GM21528 (cell line): ENCODE measurements at regions not wholly inside any gene's neighbourhood (a gene's known extent, or its start where the extent isn't known, plus 50 kb on each side); places are given as distances from the start of the nearest gene placed in this dataset.
"Not testable (repeated sequence)": the region's sequence is repeated elsewhere in the genome, so short reads cannot be mapped to it uniquely, and the experiment has no call there.

ENCODE experiments used
- ATAC-seq: cut with Tn5 transposase; IDR thresholded peaks from one replicate; pipeline ENCODE4 v1.9.1; 2021; ENCODE audit warnings: mild to moderate bottlenecking, moderate library complexity; ENCODE audit not compliant: unreplicated experiment, low FRiP score

- ATAC-seq, result no peak
Measured at GRCh38 chr1:182263706-182264105, 127.9 kb downstream of the GLUL start.

- no peak for ATAC-seq
Measured at GRCh38 chr1:182262425-182262824, 129.2 kb downstream of the GLUL start.

DNA sequence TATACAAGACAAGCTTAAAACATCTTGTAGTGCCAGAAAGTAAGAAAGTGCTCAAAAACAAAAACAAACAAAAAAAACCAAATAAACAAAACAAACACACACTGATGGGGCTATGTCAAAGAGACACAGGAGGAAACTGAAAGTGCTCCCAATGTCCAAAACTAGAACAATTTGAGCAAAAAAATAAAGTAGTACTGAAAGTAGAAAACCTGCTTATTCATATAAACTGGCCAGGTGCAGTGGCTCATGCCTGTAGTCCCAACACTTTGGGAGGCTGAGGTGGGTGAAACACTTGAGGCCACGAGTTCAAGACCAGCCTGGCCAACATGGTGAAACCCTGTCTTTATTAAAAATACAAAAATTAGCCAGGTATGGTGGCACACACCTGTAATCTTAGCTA lies 129.9 kb downstream of the GLUL start:
- no peak for ATAC-seq

- ATAC-seq, result no peak
Measured at GRCh38 chr1:182260516-182260915, 131.1 kb downstream of the GLUL start.

GRCh38 chr1:182259968-182260367 lies 131.6 kb downstream of the GLUL start:
- ATAC-seq, result no peak

DNA sequence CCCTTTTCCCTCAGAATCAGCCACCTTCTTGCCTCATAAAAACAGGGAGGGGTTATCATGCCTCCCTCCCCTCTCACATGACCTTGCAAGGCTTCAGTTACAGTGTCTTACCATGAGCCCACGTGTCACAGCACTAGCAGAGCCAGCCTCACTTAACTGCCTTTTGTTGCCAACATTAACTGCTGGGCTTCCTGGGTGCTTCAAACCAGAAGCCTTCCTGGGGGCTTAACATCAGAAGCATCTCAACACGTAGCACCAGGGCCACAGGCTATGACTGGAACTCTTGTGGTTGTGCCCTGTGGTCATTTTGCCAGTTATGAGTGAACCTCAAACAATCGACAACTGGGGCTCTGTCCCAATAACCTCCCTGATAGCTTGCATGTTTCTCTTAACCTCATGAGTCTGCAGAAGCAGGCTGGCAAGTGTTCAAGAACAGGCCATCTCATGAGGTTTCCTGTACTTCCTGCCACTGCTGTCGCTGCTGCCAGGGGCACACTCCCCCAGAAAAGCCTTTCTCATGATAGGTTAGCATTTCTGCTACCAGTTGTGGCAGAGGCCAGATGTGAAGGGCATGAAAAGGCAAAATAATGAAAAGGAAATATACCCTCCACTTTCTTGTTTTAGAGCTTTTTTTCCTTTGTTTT lies 132.2 kb downstream of the GLUL start:
- ATAC-seq, result no peak

DNA sequence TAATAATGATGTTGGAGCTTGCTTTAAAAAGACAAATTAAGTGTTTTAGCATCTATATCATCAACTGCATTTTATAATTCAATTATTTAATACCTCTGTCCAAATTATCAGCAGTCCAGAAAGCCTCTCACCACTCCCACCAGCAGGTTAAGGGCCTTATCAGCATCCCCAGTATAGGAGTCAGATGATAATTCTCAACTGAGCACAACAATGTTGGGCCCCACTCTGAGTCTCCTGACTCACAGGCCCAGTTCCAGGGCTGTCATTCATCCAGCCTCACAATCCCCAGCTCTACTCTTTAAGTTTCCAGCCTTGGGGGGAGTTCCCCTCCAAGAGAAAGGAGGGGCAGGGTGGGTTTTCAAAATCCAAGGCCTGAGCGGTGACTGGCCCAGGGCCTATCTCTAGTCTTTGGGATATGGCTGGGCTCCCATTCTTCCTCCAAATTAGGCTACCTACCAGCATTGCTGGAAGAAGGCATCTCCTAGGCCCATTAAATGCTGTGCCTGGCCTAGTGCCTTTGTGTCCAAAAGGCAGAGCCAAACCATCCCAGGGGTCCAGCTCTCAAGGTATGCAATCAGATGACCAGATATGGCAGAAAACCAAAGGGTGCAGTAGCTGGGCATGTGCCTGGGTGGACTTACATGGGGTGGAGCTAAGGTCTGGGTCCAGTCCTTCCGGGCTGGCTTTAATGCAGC lies 134.1 kb downstream of the GLUL start:
- no peak for ATAC-seq

DNA sequence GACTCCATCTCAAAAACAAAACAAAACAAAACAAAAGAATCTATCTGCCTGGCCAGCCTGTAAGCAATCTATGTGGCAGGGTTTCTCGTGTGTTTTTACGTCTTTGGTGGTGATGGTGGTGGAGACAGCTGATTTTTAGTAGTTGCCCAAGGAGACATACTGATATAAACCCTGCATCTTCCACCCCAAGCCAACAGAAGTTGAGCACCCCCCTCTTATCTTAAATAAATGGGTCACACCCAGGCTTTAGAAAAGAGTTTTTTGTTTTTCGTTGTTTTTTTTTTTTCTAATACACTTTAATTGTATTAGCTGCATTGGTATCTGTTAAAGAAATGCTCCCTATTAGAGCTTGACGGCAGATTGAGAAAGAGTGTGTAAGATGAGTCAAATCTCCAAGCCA lies 134.7 kb downstream of the GLUL start:
- ATAC-seq, result no peak

- no peak for ATAC-seq
Measured at GRCh38 chr1:182255494-182255893, 136.1 kb downstream of the GLUL start.

DNA sequence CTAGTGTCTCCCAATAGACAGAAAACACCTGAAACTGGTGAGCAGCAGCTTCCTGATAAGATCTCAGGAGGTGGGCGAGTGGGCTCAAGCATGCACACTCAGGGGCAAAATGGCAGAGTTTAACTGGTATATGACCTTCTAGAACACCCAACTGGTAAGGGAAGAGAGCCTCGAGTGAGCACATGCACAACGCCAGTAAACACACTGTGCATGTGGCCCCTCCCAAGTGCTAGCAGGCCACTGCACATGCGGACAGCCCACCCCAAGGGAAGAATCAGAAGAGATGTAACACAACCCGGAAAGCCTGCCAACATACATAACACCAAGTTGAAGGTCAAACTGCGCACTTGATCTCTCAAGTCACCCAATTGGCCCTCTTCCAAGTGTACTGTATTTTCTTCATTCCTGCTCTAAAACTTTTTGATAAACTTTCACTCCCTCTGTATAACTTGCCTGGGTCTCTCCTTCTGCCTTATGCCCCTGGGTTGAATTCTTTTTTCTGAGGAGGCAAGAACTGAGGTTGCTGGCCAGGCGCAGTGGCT lies 138.2 kb downstream of the GLUL start:
- no peak for ATAC-seq

DNA sequence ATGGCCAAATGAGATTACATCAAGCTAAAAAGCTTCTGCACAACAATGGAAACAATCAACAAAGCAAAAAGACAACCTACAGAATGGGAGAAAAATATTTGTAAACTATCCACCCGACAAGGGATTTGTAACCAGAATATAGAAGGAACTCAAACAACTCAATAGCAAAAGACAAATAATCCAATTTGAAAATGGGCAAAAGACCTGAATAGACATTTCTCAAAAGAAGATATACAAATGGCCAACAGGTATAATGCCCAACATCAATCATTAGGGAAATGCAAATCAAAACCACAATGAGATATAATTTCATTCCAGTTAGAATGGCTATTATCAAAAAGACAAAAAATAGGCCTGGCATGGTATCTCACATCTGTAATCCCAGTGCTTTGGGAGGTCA lies 140.0 kb downstream of the GLUL start:
- no peak for ATAC-seq

GRCh38 chr1:182249201-182249676 lies 142.4 kb downstream of the GLUL start:
- ATAC-seq, result no peak

- no peak for ATAC-seq
Measured at GRCh38 chr1:182248721-182249120, 142.9 kb downstream of the GLUL start.

DNA sequence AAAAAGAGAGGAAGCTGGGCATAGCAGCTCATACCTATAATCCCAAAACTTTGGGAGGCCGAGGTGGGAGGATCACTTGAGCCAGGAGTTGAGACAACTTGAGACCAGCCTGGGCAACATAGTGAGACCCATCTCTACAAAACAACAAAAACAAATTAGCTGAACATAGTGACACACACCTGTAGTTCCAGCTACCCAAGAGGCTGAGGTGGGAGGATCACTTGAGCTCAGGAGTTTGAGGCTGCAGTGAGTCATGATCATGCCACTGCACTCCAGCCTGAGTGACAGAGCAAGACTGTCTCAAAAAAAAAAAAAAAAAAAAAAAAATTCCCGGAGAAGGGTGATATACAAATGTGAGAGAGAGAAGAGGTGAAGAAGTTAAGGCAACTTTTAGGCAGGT lies 143.8 kb downstream of the GLUL start:
- ATAC-seq, result not testable (repeated sequence)

DNA sequence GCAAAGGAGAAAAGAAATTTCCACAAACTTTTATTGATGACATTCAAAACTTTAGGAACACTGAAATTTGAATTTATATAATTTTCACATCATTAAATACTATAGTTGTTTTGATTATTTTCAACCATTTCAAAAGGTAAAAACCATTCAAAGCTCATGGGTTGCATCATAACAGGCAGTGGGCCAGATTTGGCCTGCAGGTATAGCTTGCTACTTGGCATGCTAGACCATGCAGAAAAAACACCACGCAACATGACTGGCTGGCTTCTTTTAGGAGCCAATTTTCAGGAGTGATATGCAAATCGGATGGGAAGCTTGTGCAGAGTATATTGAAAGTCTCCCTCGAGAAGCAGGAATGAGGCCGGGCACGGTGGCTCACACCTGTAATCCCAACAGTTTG lies 144.8 kb downstream of the GLUL start:
- no peak for ATAC-seq

DNA sequence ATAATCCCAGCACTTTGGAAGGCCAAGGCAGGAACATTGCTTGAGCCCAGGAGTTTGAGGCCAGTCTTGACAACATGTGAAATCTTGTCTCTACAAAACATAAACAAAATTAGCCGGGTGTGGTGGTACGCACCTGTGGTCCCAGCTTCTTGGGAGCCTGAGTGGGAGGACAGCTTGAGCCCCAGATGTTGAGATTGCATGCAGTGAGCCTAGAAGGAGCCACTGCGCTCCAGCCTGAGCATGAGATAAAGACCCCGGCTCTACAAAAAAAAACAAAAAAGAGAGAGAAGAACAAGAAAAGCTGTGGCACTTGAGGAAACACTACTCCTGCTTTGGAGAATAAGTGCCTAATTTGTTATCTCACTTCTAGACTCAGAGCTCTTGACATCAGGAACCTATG lies 146.6 kb downstream of the GLUL start:
- ATAC-seq, result no peak

DNA sequence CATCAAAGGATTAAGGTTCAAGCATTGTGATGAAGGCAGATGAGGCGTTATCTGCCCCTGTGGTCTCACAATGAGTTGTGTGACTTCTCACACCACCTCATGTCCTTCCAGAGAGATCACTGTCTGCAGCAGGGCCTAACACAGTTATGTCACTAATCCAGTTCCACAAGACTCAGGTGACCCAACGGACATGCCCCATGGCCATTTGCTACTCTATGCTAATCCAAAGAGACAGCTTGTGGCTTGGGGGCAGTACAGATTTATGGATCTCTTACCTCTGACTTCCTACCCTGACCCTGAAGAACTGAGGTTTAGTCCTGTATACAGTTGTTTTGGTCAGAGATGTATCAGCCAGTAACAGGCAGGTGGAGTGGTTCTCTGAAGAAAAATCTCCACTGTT lies 147.1 kb downstream of the GLUL start:
- ATAC-seq, result no peak

DNA sequence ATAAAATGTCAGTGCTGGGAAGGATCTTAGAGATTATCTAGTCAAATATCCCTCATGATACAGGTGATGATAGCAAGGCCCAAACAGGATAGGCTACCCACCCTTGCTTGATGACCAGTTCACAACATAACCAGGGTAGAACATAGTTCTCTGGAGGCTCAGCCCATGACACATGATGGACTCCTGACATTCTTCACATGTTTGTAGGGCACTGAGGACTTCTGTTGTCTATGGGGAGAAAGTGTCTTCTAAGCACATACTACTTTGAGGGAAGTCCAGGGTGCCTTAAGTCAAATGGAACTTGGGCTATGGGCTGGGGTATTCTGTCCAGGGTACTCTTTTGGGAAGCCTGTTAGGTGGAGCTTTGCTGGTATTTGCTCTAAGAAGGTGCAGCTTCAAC lies 148.9 kb downstream of the GLUL start:
- no peak for ATAC-seq

DNA sequence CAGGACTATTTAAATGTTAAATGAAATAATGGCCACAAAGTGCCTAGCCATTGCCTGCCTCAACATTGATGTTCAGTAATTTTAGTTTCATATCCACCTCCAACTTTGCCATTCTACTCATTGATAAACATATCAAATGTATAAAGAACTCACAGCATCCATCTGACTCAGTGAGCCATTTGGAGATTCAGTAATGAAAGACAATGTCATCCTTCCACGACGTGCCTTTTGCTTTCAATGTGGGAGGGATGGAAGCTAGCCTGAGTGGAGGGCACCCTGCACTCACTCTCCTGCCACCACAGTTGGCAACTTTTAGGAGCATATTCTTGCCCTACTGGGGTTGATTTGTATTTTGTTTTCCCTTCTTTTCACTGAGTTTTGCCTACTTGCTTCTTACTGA lies 151.5 kb downstream of the GLUL start:
- no peak for ATAC-seq

GRCh38 chr1:182238421-182238820 lies 153.2 kb downstream of the GLUL start:
- no peak for ATAC-seq

DNA sequence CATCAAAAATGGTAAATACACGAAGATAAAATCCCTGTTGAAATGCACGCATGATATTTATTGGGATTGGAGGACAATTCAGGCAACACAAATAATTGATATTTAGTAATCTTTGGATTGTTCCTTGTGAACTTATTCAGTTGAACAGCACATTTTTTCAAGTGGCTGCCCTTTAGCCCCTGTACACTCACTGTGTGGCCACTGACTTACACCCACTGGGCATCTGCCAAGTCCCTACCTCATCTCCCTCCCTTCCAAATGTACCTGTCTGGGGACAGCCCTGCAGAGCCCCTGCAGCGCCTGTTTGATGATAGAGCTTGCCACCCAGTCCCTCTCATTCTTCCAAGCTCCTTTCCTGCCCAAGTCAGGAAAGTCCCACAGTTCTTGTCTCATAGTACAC lies 154.3 kb downstream of the GLUL start:
- ATAC-seq, result no peak

- ATAC-seq, result no peak
Measured at GRCh38 chr1:182236651-182237077, 154.9 kb downstream of the GLUL start.
